Fibroblast of lung (primary cell): ENCODE measurements at regions not wholly inside any gene's neighbourhood (a gene's known extent, or its start where the extent isn't known, plus 50 kb on each side); places are given as distances from the start of the nearest gene placed in this dataset.

Source experiments
- DNase-seq, 2 donors: peaks; one replicate each; pipeline versions ENCODE4 v3.0.0 to v3.0.0-alpha.2; 2010; ENCODE audit warnings: low read depth in 2 of 2
- H2AFZ ChIP-seq: 2 replicates; pipeline ENCODE4 v1.5.1; 2012; ENCODE audit warnings: low read length, control low read depth, inconsistent platforms
- H3K27ac ChIP-seq: 2 replicates; pipeline ENCODE4 v1.5.1; 2011; ENCODE audit warnings: low read length, control low read depth; ENCODE audit not compliant: insufficient read depth
- H3K27me3 ChIP-seq: 2 replicates; pipeline ENCODE4 v1.5.1; 2011; ENCODE audit warnings: mild to moderate bottlenecking, low read length; ENCODE audit not compliant: control insufficient read depth, insufficient read depth
- H3K36me3 ChIP-seq: 2 replicates; pipeline ENCODE4 v1.5.1; 2011; ENCODE audit warnings: low read length; ENCODE audit not compliant: control insufficient read depth, insufficient read depth
- H3K4me1 ChIP-seq: 2 replicates; pipeline ENCODE4 v1.5.1; 2011; ENCODE audit warnings: low read length; ENCODE audit not compliant: control insufficient read depth, insufficient read depth; ENCODE audit errors: extremely low read depth
- H3K4me2 ChIP-seq: 2 replicates; pipeline ENCODE4 v1.5.1; 2011; ENCODE audit warnings: low read length, control low read depth; ENCODE audit not compliant: insufficient read depth; ENCODE audit errors: extremely low read depth
- H3K4me3 ChIP-seq, 4 experiments: fragments of 200-600 bp in 1 of 4; sonication (generic) in 1 of 4; replicated peaks in 1 of 4; 2 replicates each; pipeline ENCODE4 v1.5.1; 2011 to 2016; ENCODE audit warnings: low read length in 4 of 4, low read depth in 3 of 4, mild to moderate bottlenecking in 3 of 4, control low read depth in 2 of 4, inconsistent platforms in 1 of 4, mixed read lengths in 1 of 4; ENCODE audit not compliant: insufficient read depth in 1 of 4; ENCODE audit errors: control extremely low read depth in 1 of 4
- H3K79me2 ChIP-seq: 2 replicates; pipeline ENCODE4 v1.5.1; 2012; ENCODE audit warnings: mild to moderate bottlenecking, low read length, inconsistent platforms; ENCODE audit not compliant: control insufficient read depth, insufficient read depth
- H3K9ac ChIP-seq: 2 replicates; pipeline ENCODE4 v1.5.1; 2011; ENCODE audit warnings: mild to moderate bottlenecking, low read length, control low read depth; ENCODE audit not compliant: insufficient read depth
- H3K9me3 ChIP-seq: 2 replicates; pipeline ENCODE4 v1.5.1; 2012; ENCODE audit warnings: low read depth, low read length; ENCODE audit not compliant: control insufficient read depth, insufficient read depth
- H4K20me1 ChIP-seq: 2 replicates; pipeline ENCODE4 v1.5.1; 2011; ENCODE audit warnings: low read length; ENCODE audit not compliant: control insufficient read depth, insufficient read depth; ENCODE audit errors: extremely low read depth
- EZH2 ChIP-seq: IDR thresholded peaks from 2 replicates; pipeline ENCODE4 v1.5.1; 2012; ENCODE audit warnings: low read length, control low read depth, mild to moderate bottlenecking; ENCODE audit errors: missing control alignments
- TF ChIP-seq, protein P1 (sequence below), 2 donors: IDR thresholded peaks in 1 of 2; conservative IDR thresholded peaks in 1 of 2; 1 replicate in 1 of 2; 2 replicates in 1 of 2; pipeline ENCODE4 v1.5.1; 2011 to 2012; ENCODE audit warnings: low read length in 2 of 2, control low read depth in 1 of 2, inconsistent platforms in 1 of 2, low read depth in 1 of 2, mild to moderate bottlenecking in 1 of 2

DNA sequence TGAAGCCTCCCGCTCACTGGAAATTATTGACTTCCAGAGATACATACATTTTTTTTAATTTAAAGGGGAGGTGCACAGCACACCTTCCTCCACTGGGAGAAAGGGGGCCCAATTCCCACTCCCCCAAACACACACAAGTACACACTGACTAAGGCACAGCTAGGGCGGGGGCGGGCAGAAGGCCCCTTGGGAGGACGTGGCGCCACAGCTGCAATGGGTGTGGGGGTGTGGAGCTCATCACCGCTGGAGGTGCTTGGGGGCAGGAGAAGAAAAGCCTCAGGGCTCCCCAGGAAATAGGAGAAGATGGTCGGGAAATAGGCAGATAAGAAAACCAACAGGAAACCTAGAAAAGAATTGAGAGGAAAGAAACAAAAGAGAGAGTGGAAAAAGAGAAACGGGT lies 127.3 kb upstream of the FAM98A start:
- Histone ChIP-seq H3K36me3 (no peaks in the 10 kb centered on the region), H3K27ac (no peak overlapping the region), H2AFZ (no peak overlapping the region), H4K20me1 (no peaks in the 10 kb centered on the region), H3K9me3 (no peaks in the 10 kb centered on the region), H3K27me3 (no peaks in the 10 kb centered on the region), H3K9ac (no peak overlapping the region), H3K79me2 (no peaks in the 10 kb centered on the region), H3K4me2 (no peak overlapping the region), H3K4me1 (no peaks in the 10 kb centered on the region), H3K4me3 (no peak overlapping the region)
- no peak for TF ChIP-seq EZH2
- TF ChIP-seq, protein P1, sequence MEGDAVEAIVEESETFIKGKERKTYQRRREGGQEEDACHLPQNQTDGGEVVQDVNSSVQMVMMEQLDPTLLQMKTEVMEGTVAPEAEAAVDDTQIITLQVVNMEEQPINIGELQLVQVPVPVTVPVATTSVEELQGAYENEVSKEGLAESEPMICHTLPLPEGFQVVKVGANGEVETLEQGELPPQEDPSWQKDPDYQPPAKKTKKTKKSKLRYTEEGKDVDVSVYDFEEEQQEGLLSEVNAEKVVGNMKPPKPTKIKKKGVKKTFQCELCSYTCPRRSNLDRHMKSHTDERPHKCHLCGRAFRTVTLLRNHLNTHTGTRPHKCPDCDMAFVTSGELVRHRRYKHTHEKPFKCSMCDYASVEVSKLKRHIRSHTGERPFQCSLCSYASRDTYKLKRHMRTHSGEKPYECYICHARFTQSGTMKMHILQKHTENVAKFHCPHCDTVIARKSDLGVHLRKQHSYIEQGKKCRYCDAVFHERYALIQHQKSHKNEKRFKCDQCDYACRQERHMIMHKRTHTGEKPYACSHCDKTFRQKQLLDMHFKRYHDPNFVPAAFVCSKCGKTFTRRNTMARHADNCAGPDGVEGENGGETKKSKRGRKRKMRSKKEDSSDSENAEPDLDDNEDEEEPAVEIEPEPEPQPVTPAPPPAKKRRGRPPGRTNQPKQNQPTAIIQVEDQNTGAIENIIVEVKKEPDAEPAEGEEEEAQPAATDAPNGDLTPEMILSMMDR (conservative IDR thresholded peaks at IDR 0.05 in 1 of 2, IDR thresholded peaks at IDR 0.05 in 1 of 2; ENCODE audit: low read depth in 1 of 2, low read length in 2 of 2), result no peak
- DNase-seq, result no peak

DNA sequence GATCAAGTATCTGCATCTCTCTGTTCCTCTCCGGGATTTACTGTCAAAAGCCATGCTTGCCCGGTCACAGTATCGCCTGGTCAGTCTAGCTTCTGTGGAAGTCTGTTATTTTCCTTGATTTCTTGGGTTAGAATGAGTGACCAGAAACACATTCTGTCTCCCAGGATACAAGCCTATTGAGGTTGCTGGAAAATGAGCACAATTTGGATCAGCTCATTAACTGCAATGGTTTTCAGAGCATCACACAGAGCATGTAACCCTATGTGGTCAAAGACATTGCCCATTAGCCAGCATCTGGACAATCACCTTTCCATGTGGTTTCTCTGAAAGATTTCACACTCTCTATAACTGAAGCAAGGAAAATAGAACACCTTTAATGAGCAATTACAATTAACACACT lies 124.2 kb upstream of the FAM98A start:
- H3K4me1 ChIP-seq, result no peaks in the 10 kb centered on the region
- no peak overlapping the region for H3K4me2 ChIP-seq
- no peaks in the 10 kb centered on the region for H4K20me1 ChIP-seq
- H3K27ac ChIP-seq, result no peak overlapping the region
- H3K4me3 ChIP-seq, result no peak overlapping the region
- H3K9me3 ChIP-seq, result no peaks in the 10 kb centered on the region
- H3K36me3 ChIP-seq, result no peaks in the 10 kb centered on the region
- no peak overlapping the region for H2AFZ ChIP-seq
- no peak overlapping the region for H3K9ac ChIP-seq
- DNase-seq, result no peak
- no peaks in the 10 kb centered on the region for H3K79me2 ChIP-seq
- TF ChIP-seq, protein P1 (conservative IDR thresholded peaks at IDR 0.05 in 1 of 2, IDR thresholded peaks at IDR 0.05 in 1 of 2; ENCODE audit: low read depth in 1 of 2, low read length in 2 of 2), result no peak
- TF ChIP-seq EZH2, result no peak
- H3K27me3 ChIP-seq, result no peaks in the 10 kb centered on the region

DNA sequence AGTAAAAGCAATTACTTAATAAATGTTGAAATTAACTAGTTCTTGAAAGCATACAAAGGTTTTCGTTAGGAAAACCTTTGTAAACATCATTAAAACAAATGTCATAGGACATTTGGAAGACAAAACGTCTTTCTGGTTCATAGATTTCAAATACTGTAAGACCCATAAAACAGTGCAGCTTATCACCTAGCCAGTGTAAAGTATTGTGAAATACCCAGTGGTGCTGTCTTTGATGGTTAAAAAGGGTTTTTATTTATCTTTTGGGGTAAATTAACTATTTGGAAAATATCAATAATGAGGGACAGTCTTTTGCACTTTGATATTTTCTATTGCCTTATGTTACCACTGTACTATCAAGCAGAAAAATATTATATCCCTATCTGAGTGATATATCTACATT lies 120.0 kb upstream of the FAM98A start:
- H3K79me2 ChIP-seq, result no peaks in the 10 kb centered on the region
- no peak overlapping the region for H3K9ac ChIP-seq
- no peaks in the 10 kb centered on the region for H3K36me3 ChIP-seq
- no peak overlapping the region for H3K27ac ChIP-seq
- H3K4me2 ChIP-seq, result no peak overlapping the region
- H3K4me3 ChIP-seq, result no peak overlapping the region
- TF ChIP-seq, protein P1 (conservative IDR thresholded peaks at IDR 0.05 in 1 of 2, IDR thresholded peaks at IDR 0.05 in 1 of 2; ENCODE audit: low read depth in 1 of 2, low read length in 2 of 2), result no peak
- TF ChIP-seq EZH2, result no peak
- no peaks in the 10 kb centered on the region for H4K20me1 ChIP-seq
- no peaks in the 10 kb centered on the region for H3K4me1 ChIP-seq
- no peaks in the 10 kb centered on the region for H3K27me3 ChIP-seq
- no peak overlapping the region for H2AFZ ChIP-seq
- no peaks in the 10 kb centered on the region for H3K9me3 ChIP-seq
- no peak for DNase-seq
